ENCODE measurements at regions not wholly inside any gene's neighbourhood (a gene's known extent, or its start where the extent isn't known, plus 50 kb on each side); places are given as distances from the start of the nearest gene placed in this dataset.

DNA sequence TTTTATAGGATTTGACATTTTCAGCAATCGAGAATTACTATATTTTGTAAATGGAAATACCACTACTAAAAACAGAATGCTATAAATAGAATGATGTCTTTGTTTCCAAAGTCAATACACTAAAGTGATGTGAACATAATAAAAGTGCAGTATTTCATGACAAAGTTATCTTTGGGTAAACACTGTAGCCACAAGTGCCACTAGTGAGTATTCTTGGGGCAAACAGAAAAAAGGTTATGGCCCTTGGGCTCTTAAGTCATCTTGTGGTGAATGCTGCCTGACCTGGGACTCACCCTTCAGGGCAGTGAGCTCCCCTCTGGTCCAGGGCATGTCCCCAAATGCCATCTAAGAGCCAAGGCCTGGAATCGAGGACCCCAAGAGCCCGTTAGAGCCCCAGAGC, 99.2 kb upstream of the KYNU start:
- intact Hi-C loops (cut with micrococcal nuclease; ENCODE audit: unreplicated experiment), result no loop called here
- H3K36me3 ChIP-seq (ENCODE audit: control insufficient read depth, insufficient read depth, low read length), result no peaks in the 10 kb centered on the region
- POLR2A ChIA-PET, result no interaction called here
- CTCF ChIA-PET, result no interaction called here
- TF ChIP-seq POLR2AphosphoS5 (IDR thresholded peaks at IDR 0.05; ENCODE audit: low read depth, low read length) (no peak), SIN3A (IDR thresholded peaks at IDR 0.05; ENCODE audit: borderline replicate concordance, insufficient read depth, low read depth, low read length) (no peak), TCF7L2 (IDR thresholded peaks at IDR 0.05; ENCODE audit: low read depth, low read length) (no peak)
- TF ChIP-seq, protein P1, sequence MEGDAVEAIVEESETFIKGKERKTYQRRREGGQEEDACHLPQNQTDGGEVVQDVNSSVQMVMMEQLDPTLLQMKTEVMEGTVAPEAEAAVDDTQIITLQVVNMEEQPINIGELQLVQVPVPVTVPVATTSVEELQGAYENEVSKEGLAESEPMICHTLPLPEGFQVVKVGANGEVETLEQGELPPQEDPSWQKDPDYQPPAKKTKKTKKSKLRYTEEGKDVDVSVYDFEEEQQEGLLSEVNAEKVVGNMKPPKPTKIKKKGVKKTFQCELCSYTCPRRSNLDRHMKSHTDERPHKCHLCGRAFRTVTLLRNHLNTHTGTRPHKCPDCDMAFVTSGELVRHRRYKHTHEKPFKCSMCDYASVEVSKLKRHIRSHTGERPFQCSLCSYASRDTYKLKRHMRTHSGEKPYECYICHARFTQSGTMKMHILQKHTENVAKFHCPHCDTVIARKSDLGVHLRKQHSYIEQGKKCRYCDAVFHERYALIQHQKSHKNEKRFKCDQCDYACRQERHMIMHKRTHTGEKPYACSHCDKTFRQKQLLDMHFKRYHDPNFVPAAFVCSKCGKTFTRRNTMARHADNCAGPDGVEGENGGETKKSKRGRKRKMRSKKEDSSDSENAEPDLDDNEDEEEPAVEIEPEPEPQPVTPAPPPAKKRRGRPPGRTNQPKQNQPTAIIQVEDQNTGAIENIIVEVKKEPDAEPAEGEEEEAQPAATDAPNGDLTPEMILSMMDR (IDR thresholded peaks at IDR 0.05), result no peak
- TF ChIP-seq, protein P2, sequence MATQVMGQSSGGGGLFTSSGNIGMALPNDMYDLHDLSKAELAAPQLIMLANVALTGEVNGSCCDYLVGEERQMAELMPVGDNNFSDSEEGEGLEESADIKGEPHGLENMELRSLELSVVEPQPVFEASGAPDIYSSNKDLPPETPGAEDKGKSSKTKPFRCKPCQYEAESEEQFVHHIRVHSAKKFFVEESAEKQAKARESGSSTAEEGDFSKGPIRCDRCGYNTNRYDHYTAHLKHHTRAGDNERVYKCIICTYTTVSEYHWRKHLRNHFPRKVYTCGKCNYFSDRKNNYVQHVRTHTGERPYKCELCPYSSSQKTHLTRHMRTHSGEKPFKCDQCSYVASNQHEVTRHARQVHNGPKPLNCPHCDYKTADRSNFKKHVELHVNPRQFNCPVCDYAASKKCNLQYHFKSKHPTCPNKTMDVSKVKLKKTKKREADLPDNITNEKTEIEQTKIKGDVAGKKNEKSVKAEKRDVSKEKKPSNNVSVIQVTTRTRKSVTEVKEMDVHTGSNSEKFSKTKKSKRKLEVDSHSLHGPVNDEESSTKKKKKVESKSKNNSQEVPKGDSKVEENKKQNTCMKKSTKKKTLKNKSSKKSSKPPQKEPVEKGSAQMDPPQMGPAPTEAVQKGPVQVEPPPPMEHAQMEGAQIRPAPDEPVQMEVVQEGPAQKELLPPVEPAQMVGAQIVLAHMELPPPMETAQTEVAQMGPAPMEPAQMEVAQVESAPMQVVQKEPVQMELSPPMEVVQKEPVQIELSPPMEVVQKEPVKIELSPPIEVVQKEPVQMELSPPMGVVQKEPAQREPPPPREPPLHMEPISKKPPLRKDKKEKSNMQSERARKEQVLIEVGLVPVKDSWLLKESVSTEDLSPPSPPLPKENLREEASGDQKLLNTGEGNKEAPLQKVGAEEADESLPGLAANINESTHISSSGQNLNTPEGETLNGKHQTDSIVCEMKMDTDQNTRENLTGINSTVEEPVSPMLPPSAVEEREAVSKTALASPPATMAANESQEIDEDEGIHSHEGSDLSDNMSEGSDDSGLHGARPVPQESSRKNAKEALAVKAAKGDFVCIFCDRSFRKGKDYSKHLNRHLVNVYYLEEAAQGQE (IDR thresholded peaks at IDR 0.05; ENCODE audit: insufficient read depth in 1 of 2, low read depth in 2 of 2, low read length in 1 of 2), result no peak
- BruUV-seq (replicated peaks), result no TSS peak
- no peak overlapping the region for H3K4me3 ChIP-seq (ENCODE audit: low read depth in 2 of 2, low read length in 2 of 2)
- DNase-seq (ENCODE audit: low read depth, low spot score) (no peak), ATAC-seq (no peak)
- H3K4me1 ChIP-seq (ENCODE audit: control insufficient read depth, insufficient read depth, low read length), result no peaks in the 10 kb centered on the region
- no peaks in the 10 kb centered on the region for H3K27me3 ChIP-seq (ENCODE audit: control insufficient read depth, insufficient read depth, low read length)
- H3K27ac ChIP-seq (ENCODE audit: low read length), result no peak overlapping the region
- in situ Hi-C loops (cut with HindIII; ENCODE audit: low pct_unique_long_range_greater_than_20kb, low sequenced_read_pairs), result no loop called here
- no peaks in the 10 kb centered on the region for H3K9me3 ChIP-seq (ENCODE audit: control insufficient read depth, insufficient read depth, low read depth, low read length)

DNA sequence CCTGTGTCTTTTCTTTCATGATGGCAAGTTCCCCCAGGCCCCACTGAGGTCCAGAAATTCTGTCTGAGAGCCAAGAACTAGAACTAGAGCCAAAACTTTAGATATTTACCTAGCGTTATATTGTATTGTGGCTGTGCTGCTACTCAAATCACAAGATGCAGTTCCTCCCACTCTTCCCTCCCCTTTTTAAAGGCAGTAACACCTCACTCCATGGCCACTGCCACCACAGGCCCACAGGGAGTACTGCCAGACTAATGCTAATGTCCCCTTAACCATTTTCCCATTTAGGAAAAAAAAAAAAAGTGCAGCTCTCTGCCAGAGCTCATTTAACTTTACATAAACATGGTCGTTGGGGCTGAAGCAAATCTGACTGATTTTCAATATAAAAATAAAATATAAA, 99.7 kb upstream of the KYNU start:
- TF ChIP-seq POLR2AphosphoS5 (IDR thresholded peaks at IDR 0.05; ENCODE audit: low read depth, low read length) (no peak), SIN3A (IDR thresholded peaks at IDR 0.05; ENCODE audit: borderline replicate concordance, insufficient read depth, low read depth, low read length) (no peak), TCF7L2 (IDR thresholded peaks at IDR 0.05; ENCODE audit: low read depth, low read length) (no peak)
- TF ChIP-seq, protein P1 (IDR thresholded peaks at IDR 0.05), result no peak
- TF ChIP-seq, protein P2 (IDR thresholded peaks at IDR 0.05; ENCODE audit: insufficient read depth in 1 of 2, low read depth in 2 of 2, low read length in 1 of 2), result no peak
- no TSS peak for BruUV-seq (replicated peaks)
- H3K4me1 ChIP-seq (ENCODE audit: control insufficient read depth, insufficient read depth, low read length), result no peaks in the 10 kb centered on the region
- H3K27me3 ChIP-seq (ENCODE audit: control insufficient read depth, insufficient read depth, low read length), result no peaks in the 10 kb centered on the region
- no peaks in the 10 kb centered on the region for H3K36me3 ChIP-seq (ENCODE audit: control insufficient read depth, insufficient read depth, low read length)
- ChIA-PET POLR2A (no interaction called here), CTCF (no interaction called here)
- intact Hi-C loops (cut with micrococcal nuclease; ENCODE audit: unreplicated experiment) (no loop called here), in situ Hi-C loops (cut with HindIII; ENCODE audit: low pct_unique_long_range_greater_than_20kb, low sequenced_read_pairs) (no loop called here)
- H3K4me3 ChIP-seq (ENCODE audit: low read depth in 2 of 2, low read length in 2 of 2), result no peak overlapping the region
- H3K9me3 ChIP-seq (ENCODE audit: control insufficient read depth, insufficient read depth, low read depth, low read length), result no peaks in the 10 kb centered on the region
- H3K27ac ChIP-seq (ENCODE audit: low read length), result no peak overlapping the region
- DNase-seq (ENCODE audit: low read depth, low spot score) (no peak), ATAC-seq (no peak)
